ENCODE measurements at regions not wholly inside any gene's neighbourhood (a gene's known extent, or its start where the extent isn't known, plus 50 kb on each side); places are given as distances from the start of the nearest gene placed in this dataset.
A peak's percentile ranks its signal among the peaks of the same experiment; 100 is the strongest.

DNA sequence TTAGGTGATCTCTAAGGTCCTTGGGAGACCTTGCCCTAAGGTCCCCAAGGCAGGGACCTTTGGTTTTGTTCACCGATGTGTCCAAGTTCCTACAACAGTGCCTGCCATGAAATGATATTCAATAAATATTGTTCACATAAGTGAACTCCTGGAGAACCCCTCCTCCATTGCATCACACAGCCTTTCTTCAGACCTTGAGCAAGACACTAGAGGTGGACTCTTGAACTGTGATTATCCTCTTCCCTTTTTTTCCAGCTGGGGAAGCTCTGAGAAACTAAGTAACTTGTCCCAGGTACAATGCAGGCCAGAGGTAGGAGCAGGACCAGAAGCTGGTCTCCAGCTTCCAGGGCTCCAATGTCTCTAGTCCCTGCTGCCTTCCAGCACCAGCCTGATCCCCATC, 76.6 kb upstream of the LMO1 start:
- DNase-seq (ENCODE audit: low spot score) = no peak
- H3K36me3 ChIP-seq = no peaks in the 10 kb centered on the region
- TF ChIP-seq, protein P1, sequence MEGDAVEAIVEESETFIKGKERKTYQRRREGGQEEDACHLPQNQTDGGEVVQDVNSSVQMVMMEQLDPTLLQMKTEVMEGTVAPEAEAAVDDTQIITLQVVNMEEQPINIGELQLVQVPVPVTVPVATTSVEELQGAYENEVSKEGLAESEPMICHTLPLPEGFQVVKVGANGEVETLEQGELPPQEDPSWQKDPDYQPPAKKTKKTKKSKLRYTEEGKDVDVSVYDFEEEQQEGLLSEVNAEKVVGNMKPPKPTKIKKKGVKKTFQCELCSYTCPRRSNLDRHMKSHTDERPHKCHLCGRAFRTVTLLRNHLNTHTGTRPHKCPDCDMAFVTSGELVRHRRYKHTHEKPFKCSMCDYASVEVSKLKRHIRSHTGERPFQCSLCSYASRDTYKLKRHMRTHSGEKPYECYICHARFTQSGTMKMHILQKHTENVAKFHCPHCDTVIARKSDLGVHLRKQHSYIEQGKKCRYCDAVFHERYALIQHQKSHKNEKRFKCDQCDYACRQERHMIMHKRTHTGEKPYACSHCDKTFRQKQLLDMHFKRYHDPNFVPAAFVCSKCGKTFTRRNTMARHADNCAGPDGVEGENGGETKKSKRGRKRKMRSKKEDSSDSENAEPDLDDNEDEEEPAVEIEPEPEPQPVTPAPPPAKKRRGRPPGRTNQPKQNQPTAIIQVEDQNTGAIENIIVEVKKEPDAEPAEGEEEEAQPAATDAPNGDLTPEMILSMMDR (IDR thresholded peaks at IDR 0.05) = no peak

DNA sequence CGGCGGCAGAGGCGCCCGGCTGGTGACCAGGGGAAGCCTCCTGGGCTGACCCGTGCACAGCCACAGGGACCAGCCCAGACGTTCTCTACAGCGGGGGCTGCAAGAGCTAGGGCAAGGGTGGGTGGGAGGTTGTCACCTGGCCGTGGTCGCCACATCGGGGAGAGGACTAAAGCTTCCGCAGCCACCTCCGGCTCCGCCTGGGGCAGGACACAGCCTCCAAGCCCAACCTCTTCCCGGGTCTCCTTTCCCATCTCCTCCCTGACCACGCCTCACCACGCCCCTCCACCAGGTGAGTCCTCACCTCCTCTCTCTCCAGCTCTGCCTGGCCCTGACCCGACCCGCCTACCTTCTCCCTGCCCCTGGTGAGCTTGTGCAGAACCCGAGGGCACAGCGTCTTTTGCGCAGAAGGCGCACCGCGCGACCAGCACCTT, 75.9 kb upstream of the LMO1 start:
- no peak overlapping the region for H3K27ac ChIP-seq
- no peak for DNase-seq (ENCODE audit: low spot score)
- no peaks in the 10 kb centered on the region for H3K36me3 ChIP-seq
- TF ChIP-seq, protein P1 (IDR thresholded peaks at IDR 0.05) = no peak
- no peaks in the 10 kb centered on the region for H3K27me3 ChIP-seq
- no peak overlapping the region for H3K4me3 ChIP-seq
- H3K4me1 ChIP-seq = no peaks in the 10 kb centered on the region
- H3K9me3 ChIP-seq = no peaks in the 10 kb centered on the region

More for the DNA sequence above, 76.6 kb upstream of the LMO1 start:
- H3K4me1 ChIP-seq = no peaks in the 10 kb centered on the region
- no peak overlapping the region for H3K4me3 ChIP-seq
- no peak overlapping the region for H3K27ac ChIP-seq
- no peaks in the 10 kb centered on the region for H3K27me3 ChIP-seq
- H3K9me3 ChIP-seq = no peaks in the 10 kb centered on the region

DNA sequence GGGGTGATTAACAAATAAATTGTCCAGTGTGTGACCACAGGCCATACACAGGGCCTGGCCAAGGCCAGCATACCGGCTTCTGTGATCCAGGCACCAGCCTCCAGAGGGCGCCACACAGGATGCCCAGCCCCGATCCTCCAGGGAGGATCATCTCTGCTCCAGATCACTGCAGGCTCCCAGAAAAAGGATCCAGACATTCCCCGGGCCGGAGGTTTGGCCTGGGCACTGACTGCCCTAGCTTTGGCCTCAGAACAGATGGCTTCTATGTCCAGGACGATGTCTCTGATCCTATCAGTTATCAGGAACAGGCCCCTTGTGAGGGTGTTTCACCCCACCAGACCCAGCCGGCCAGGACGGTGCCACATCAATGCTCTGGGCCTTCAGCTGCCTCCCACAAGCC, 74.5 kb upstream of the LMO1 start:
- TF ChIP-seq, protein P1 (IDR thresholded peaks at IDR 0.05) = peak; percentile 56 to 72
- Histone ChIP-seq H3K4me1 (no peaks in the 10 kb centered on the region), H3K27me3 (no peaks in the 10 kb centered on the region), H3K9me3 (no peaks in the 10 kb centered on the region), H3K4me3 (no peak overlapping the region), H3K36me3 (no peaks in the 10 kb centered on the region), H3K27ac (no peak overlapping the region)
- no peak for DNase-seq (ENCODE audit: low spot score)

DNA sequence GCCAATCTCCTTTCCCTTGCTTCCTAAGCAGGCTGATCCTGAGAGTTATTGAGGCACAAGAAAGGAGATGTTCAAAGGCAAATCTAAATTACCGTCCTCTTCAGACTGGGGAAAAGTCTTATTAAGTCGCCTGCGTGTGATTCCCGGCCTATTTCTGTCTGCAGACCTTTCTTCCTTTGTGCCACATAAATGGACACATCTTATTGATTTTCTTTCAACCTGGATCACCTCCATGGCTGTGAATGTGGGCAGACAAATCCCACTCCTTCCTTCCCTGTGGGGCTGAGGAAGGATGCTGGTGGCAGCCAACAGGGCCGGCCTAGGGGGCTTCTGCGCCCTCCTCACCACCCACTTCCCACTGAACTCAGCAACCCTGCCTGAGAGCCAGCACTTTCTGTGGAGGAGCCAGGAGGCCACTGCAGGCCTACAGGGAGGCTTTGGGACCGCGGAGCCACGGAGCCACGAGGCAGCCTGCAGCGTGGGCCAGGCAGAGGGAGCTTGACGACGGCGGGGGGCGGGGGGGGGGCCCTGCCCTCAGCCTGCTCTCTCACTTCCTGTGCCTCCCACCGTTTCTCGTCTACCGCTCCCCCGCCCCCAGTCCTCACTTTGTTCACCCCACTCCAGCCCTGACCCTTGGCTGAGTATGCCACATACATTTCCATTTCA, 73.6 kb upstream of the LMO1 start:
- DNase-seq (ENCODE audit: low spot score) = no peak
- no peaks in the 10 kb centered on the region for H3K4me1 ChIP-seq
- H3K27me3 ChIP-seq = no peaks in the 10 kb centered on the region
- H3K36me3 ChIP-seq = no peaks in the 10 kb centered on the region
- no peaks in the 10 kb centered on the region for H3K9me3 ChIP-seq
- no peak overlapping the region for H3K27ac ChIP-seq
- TF ChIP-seq, protein P1 (IDR thresholded peaks at IDR 0.05) = no peak
- H3K4me3 ChIP-seq = no peak overlapping the region

DNA sequence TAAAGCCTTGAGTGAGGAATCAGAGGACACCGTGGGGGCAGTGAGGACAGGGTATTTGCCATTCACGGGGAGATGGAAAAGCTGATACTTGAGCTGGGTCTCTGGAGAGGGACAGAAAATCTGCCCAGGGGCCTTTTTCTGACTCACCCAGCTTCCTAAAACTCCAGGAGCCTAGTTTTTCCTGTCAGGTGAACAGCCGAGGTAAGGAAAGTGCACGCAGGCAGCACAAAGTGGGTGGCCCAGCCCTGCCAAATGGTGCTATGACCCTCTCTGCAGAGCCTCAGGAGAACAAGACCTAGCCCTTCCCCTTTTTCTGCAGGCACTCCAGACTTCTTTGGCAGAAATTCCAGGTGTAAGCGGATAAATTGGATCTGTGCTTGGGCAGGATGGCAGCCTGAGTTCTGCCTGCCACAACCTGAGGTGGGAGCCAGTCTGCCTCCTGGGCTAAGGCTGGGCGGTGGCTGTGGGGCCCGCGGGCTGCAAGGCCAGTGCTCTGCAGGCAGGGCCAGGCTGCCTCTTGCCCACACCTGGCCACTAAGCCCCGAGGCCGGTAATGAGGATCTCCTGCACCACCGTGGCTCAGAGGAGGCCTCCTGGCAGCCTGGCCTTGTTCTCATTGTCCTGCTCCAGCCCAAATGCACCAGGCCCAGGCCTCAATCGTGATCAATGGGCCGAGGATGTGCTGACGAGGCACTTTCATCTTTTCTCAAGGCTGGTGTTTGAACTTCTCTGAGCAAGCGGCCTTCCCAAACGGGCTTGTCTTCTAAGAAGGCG, 72.9 kb upstream of the LMO1 start:
- TF ChIP-seq, protein P1 (IDR thresholded peaks at IDR 0.05) = no peak
- H3K36me3 ChIP-seq = no peaks in the 10 kb centered on the region

More for the DNA sequence above, 72.9 kb upstream of the LMO1 start:
- Histone ChIP-seq H3K9me3 (no peaks in the 10 kb centered on the region), H3K4me1 (no peaks in the 10 kb centered on the region), H3K4me3 (no peak overlapping the region), H3K27me3 (no peaks in the 10 kb centered on the region), H3K27ac (no peak overlapping the region)
- no peak for DNase-seq (ENCODE audit: low spot score)

Data from right atrium auricular region (tissue), 2 donors.